WTC11 (cell line): ENCODE measurements at regions not wholly inside any gene's neighbourhood (a gene's known extent, or its start where the extent isn't known, plus 50 kb on each side); places are given as distances from the start of the nearest gene placed in this dataset.

ENCODE experiments used
- ATAC-seq: fragments of 200-7000 bp; cut with Tn5 transposase; 2 replicates; pipeline ENCODE4 v1.10.0; 2021; ENCODE audit warnings: mild to moderate bottlenecking, moderate library complexity
- CTCF ChIA-PET: fragments of 300-600 bp; sonication (Branson Sonifier 250); formaldehyde crosslinking; loops from one replicate; lab custom pipeline; 2021; ENCODE audit warnings: antibody characterized with exemption; lab: Charles Lee
- POLR2A ChIA-PET: fragments of 350-600 bp; sonication (Branson Sonifier 250); formaldehyde crosslinking; loops from one replicate; lab custom pipeline; 2021; ENCODE audit warnings: antibody characterized with exemption; lab: Charles Lee
- DNase-seq: peaks from one replicate; pipeline ENCODE4 v3.0.0; 2021; ENCODE audit warnings: low spot score
- H3K27ac Mint-ChIP-seq: 2 replicates; pipeline ENCODE4 v1.8.0; 2021; ENCODE audit warnings: mixed read lengths
- H3K27me3 Mint-ChIP-seq: 2 replicates; pipeline ENCODE4 v1.8.0; 2021; ENCODE audit warnings: low read depth, mild to moderate bottlenecking, moderate library complexity, mixed read lengths
- H3K36me3 Mint-ChIP-seq: 2 replicates; pipeline ENCODE4 v1.8.0; 2021; ENCODE audit warnings: mixed read lengths
- H3K4me1 Mint-ChIP-seq: 2 replicates; pipeline ENCODE4 v1.8.0; 2022; ENCODE audit warnings: mixed read lengths
- H3K4me3 Mint-ChIP-seq: 2 replicates; pipeline ENCODE4 v1.8.0; 2021; ENCODE audit warnings: mild to moderate bottlenecking, moderate library complexity, mixed read lengths
- H3K9me3 Mint-ChIP-seq: 2 replicates; pipeline ENCODE4 v1.8.0; 2021; ENCODE audit warnings: mixed read lengths
- ATF1 ChIP-seq: sonication (generic); formaldehyde crosslinking; IDR thresholded peaks from 2 replicates; pipeline ENCODE4 v1.8.1; 2023; ENCODE audit warnings: mild to moderate bottlenecking, moderate library complexity, missing genetic modification reagents
- FOXK1 ChIP-seq: sonication (generic); formaldehyde crosslinking; IDR thresholded peaks from 2 replicates; pipeline ENCODE4 v1.8.0; 2022; ENCODE audit warnings: mild to moderate bottlenecking, moderate library complexity, missing genetic modification reagents
- FOXP4 ChIP-seq: sonication (generic); formaldehyde crosslinking; IDR thresholded peaks from 2 replicates; pipeline ENCODE4 v1.8.0; 2022; ENCODE audit warnings: mild to moderate bottlenecking, missing genetic modification reagents
- HMGXB4 ChIP-seq: sonication (generic); formaldehyde crosslinking; IDR thresholded peaks from 2 replicates; pipeline ENCODE4 v1.8.1; 2023; ENCODE audit warnings: mild to moderate bottlenecking, moderate library complexity, missing genetic modification reagents
- MXD4 ChIP-seq: fragments of 250-450 bp; sonication (Bioruptor Pico); IDR thresholded peaks from 2 replicates; pipeline ENCODE4 v1.8.0; 2021; ENCODE audit warnings: mild to moderate bottlenecking, moderate library complexity, borderline replicate concordance
- NFE2L1 ChIP-seq: sonication (generic); formaldehyde crosslinking; IDR thresholded peaks from 2 replicates; pipeline ENCODE4 v1.8.1; 2023; ENCODE audit warnings: missing genetic modification reagents
- NFYB ChIP-seq: sonication (generic); formaldehyde crosslinking; conservative IDR thresholded peaks from 2 replicates; pipeline ENCODE4 v1.8.0; 2022; ENCODE audit warnings: low read depth, missing genetic modification reagents
- PRRX2 ChIP-seq: fragments of 250-450 bp; sonication (Bioruptor Pico); IDR thresholded peaks from 2 replicates; pipeline ENCODE4 v1.8.0; 2021; ENCODE audit warnings: mild to moderate bottlenecking
- ZBTB21 ChIP-seq: sonication (generic); formaldehyde crosslinking; IDR thresholded peaks from 2 replicates; pipeline ENCODE4 v1.8.1; 2023; ENCODE audit warnings: mild to moderate bottlenecking, missing genetic modification reagents, borderline replicate concordance
- ZBTB43 ChIP-seq: sonication (generic); formaldehyde crosslinking; IDR thresholded peaks from 2 replicates; pipeline ENCODE4 v1.8.1; 2023; ENCODE audit warnings: mild to moderate bottlenecking, missing genetic modification reagents
- ZNF121 ChIP-seq: sonication (generic); formaldehyde crosslinking; IDR thresholded peaks from 2 replicates; pipeline ENCODE4 v1.8.0; 2023; ENCODE audit warnings: missing genetic modification reagents
- ZNF219 ChIP-seq: sonication (generic); formaldehyde crosslinking; IDR thresholded peaks from 2 replicates; pipeline ENCODE4 v1.8.0; 2023; ENCODE audit warnings: missing genetic modification reagents, mild to moderate bottlenecking, borderline replicate concordance
- ZNF396 ChIP-seq: fragments of 250-450 bp; sonication (Bioruptor Pico); IDR thresholded peaks from 2 replicates; pipeline ENCODE4 v1.8.0; 2021; ENCODE audit warnings: mild to moderate bottlenecking, moderate library complexity, borderline replicate concordance
- ZNF425 ChIP-seq: fragments of 250-450 bp; sonication (Bioruptor Pico); conservative IDR thresholded peaks from 2 replicates; pipeline ENCODE4 v1.9.0; 2021; ENCODE audit warnings: mild to moderate bottlenecking
- ZNF512 ChIP-seq: sonication (generic); formaldehyde crosslinking; IDR thresholded peaks from 2 replicates; pipeline ENCODE4 v1.8.1; 2022; ENCODE audit warnings: missing genetic modification reagents, borderline replicate concordance
- ZNF671 ChIP-seq: fragments of 250-450 bp; sonication (Bioruptor Pico); IDR thresholded peaks from 2 replicates; pipeline ENCODE4 v1.8.0; 2021; ENCODE audit warnings: mild to moderate bottlenecking
- TF ChIP-seq, protein P1 (sequence below): sonication (generic); formaldehyde crosslinking; IDR thresholded peaks from 2 replicates; pipeline ENCODE4 v1.8.1; 2023; ENCODE audit warnings: mild to moderate bottlenecking, missing genetic modification reagents, moderate library complexity
- TF ChIP-seq, protein P2 (sequence below): fragments of 250-450 bp; sonication (Bioruptor Pico); IDR thresholded peaks from 2 replicates; pipeline ENCODE4 v1.9.0; 2021; ENCODE audit warnings: moderate library complexity, mild to moderate bottlenecking, inconsistent platforms, borderline replicate concordance
- TF ChIP-seq, protein P3 (sequence below): fragments of 250-450 bp; sonication (Bioruptor Pico); IDR thresholded peaks from 2 replicates; pipeline ENCODE4 v1.9.0; 2021; ENCODE audit warnings: mild to moderate bottlenecking

- peaks cover 3% of the 10 kb centered on the region for H3K4me1 Mint-ChIP-seq
- no peak for ATAC-seq
- no peaks in the 10 kb centered on the region for H3K36me3 Mint-ChIP-seq
- TF ChIP-seq ZNF425 (CRISPR knock-in tag) (no peak), FOXK1 (CRISPR knock-in tag) (no peak), ZNF512 (CRISPR knock-in tag) (no peak), ZNF671 (no peak), ZBTB21 (CRISPR knock-in tag) (no peak), MXD4 (no peak), ZNF396 (CRISPR knock-in tag) (no peak)
- TF ChIP-seq, all 79 proteins: peak for 0
- H3K9me3 Mint-ChIP-seq: no peaks in the 10 kb centered on the region
- no peak overlapping the region for H3K4me3 Mint-ChIP-seq
- DNase-seq: no peak
- ChIA-PET POLR2A (no interaction called here), CTCF (interaction anchor here (0.9 kb wide), 1 partner anchor 11 kb away, joined by 3 read pairs; no protein-coding TSS in a partner anchor)
- peaks cover 11% of the 10 kb centered on the region for H3K27me3 Mint-ChIP-seq
- H3K27ac Mint-ChIP-seq: no peak overlapping the region
These were observed 61.3 kb downstream of the NDUFS5 start for GRCh38 chr1:39087435-39087834.

DNA sequence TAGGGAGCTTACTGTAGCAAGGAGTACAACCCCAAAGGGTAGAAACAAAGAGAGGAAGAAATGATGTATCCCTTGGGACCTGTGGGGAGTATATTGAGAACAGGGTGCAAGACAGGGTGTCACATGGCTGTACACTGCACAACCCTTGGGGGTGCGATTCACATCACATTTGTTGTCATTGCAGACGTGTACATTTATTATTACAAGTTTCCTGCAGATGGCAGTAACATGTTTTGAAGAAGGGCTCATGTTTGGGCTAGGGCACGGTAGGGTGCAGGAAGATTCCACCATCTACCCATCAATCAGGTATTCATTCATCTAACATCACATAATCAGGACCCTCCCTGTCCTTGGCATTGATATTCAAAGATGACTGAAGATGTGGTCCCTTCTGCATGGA lies 62.5 kb downstream of the NDUFS5 start:
- ChIA-PET CTCF (interaction anchor here (2.3 kb wide), 1 partner anchor 10 kb away, joined by 10 read pairs; no protein-coding TSS in a partner anchor), POLR2A (no interaction called here)
- Mint-ChIP-seq H3K4me3 (no peak overlapping the region), H3K27ac (no peak overlapping the region), H3K27me3 (no peaks in the 10 kb centered on the region; the same call in none of the 2 replicates), H3K4me1 (no peaks in the 10 kb centered on the region), H3K36me3 (no peaks in the 10 kb centered on the region), H3K9me3 (no peaks in the 10 kb centered on the region)
- no peak for ATAC-seq
- DNase-seq: no peak
- TF ChIP-seq NFE2L1 (CRISPR knock-in tag) (no peak), ATF1 (CRISPR knock-in tag) (no peak), ZNF219 (CRISPR knock-in tag) (no peak), HMGXB4 (no peak), ZBTB43 (no peak), PRRX2 (CRISPR knock-in tag) (no peak)
- TF ChIP-seq, protein P1, sequence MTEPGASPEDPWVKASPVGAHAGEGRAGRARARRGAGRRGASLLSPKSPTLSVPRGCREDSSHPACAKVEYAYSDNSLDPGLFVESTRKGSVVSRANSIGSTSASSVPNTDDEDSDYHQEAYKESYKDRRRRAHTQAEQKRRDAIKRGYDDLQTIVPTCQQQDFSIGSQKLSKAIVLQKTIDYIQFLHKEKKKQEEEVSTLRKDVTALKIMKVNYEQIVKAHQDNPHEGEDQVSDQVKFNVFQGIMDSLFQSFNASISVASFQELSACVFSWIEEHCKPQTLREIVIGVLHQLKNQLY: no peak
- TF ChIP-seq, all 79 proteins: peak for 0

- H3K9me3 Mint-ChIP-seq: no peaks in the 10 kb centered on the region
- H3K36me3 Mint-ChIP-seq: no peaks in the 10 kb centered on the region
- ATAC-seq (peak; percentile 26; the same call in 1 of the 2 replicates), DNase-seq (no peak)
- TF ChIP-seq NFYB: no peak
- no peak for TF ChIP-seq ZNF121 (CRISPR knock-in tag)
- TF ChIP-seq, protein P2, sequence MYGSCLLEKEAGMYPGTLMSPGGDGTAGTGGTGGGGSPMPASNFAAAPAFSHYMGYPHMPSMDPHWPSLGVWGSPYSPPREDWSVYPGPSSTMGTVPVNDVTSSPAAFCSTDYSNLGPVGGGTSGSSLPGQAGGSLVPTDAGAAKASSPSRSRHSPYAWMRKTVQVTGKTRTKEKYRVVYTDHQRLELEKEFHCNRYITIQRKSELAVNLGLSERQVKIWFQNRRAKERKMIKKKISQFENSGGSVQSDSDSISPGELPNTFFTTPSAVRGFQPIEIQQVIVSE: no peak
- TF ChIP-seq FOXP4 (CRISPR knock-in tag): no peak
- TF ChIP-seq, protein P3, sequence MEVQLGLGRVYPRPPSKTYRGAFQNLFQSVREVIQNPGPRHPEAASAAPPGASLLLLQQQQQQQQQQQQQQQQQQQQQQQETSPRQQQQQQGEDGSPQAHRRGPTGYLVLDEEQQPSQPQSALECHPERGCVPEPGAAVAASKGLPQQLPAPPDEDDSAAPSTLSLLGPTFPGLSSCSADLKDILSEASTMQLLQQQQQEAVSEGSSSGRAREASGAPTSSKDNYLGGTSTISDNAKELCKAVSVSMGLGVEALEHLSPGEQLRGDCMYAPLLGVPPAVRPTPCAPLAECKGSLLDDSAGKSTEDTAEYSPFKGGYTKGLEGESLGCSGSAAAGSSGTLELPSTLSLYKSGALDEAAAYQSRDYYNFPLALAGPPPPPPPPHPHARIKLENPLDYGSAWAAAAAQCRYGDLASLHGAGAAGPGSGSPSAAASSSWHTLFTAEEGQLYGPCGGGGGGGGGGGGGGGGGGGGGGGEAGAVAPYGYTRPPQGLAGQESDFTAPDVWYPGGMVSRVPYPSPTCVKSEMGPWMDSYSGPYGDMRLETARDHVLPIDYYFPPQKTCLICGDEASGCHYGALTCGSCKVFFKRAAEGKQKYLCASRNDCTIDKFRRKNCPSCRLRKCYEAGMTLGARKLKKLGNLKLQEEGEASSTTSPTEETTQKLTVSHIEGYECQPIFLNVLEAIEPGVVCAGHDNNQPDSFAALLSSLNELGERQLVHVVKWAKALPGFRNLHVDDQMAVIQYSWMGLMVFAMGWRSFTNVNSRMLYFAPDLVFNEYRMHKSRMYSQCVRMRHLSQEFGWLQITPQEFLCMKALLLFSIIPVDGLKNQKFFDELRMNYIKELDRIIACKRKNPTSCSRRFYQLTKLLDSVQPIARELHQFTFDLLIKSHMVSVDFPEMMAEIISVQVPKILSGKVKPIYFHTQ (CRISPR knock-in tag): no peak
- H3K27me3 Mint-ChIP-seq: no peaks in the 10 kb centered on the region
- H3K4me3 Mint-ChIP-seq: no peak overlapping the region
- H3K27ac Mint-ChIP-seq: no peak overlapping the region; the same call in 1 of the 2 replicates
- POLR2A ChIA-PET: no interaction called here
- H3K4me1 Mint-ChIP-seq: no peaks in the 10 kb centered on the region
- CTCF ChIA-PET: interaction anchor here (1.0 to 2.3 kb wide), 3 partner anchors 9 to 29 kb away, joined by 3 to 10 read pairs (median 4); no protein-coding TSS in a partner anchor
These were observed 63.9 kb downstream of the NDUFS5 start for GRCh38 chr1:39089931-39090521.
